HG03135 (cell line): ENCODE measurements at regions not wholly inside any gene's neighbourhood (a gene's known extent, or its start where the extent isn't known, plus 50 kb on each side); places are given as distances from the start of the nearest gene placed in this dataset.
A peak's percentile ranks its signal among the peaks of the same experiment; 100 is the strongest.
"Not testable (repeated sequence)": the region's sequence is repeated elsewhere in the genome, so short reads cannot be mapped to it uniquely, and the experiment has no call there.

ENCODE experiments used
- ATAC-seq: cut with Tn5 transposase; IDR thresholded peaks from one replicate; pipeline ENCODE4 v1.9.1; 2021; ENCODE audit warnings: mild to moderate bottlenecking, moderate library complexity; ENCODE audit not compliant: unreplicated experiment

DNA sequence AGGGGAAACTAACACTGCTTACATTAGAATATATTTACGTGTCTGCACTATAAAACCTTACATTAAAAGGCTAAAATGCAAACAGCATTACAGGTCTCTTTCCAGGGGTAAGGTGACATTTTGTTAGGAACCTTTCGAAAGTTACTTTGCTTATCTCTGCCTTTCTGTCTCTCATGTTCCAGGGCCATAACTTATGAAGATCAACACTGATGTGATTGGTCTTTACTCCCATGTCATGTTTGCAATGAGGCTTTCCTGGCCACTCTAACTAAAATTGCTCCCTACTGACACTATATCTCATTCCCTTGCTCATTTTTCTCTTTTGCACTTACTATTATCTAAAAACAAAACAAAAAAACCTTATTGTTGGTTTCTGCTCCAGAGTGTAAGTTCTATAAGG lies 119.0 kb downstream of the JRKL start:
- no peak for ATAC-seq

DNA sequence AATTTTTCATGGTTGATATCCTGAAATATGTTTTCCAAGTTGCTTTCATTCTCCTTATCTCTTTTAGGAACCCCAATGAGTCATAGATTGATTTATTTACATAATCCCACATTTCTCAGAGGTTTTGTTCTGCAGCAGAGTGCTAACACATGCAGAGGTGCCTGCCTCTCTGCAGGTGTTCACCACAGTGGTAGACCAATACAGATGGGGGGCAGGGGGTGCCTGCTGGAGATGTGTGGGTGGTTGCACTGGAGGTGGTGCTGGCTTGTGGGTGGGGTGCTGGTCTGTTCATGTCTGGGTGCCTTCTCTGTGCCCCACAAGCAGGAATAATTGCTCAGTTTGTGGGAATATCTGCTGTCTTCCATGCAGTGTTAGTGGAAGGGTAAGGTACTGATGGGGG lies 131.1 kb downstream of the JRKL start:
- ATAC-seq, result no peak

DNA sequence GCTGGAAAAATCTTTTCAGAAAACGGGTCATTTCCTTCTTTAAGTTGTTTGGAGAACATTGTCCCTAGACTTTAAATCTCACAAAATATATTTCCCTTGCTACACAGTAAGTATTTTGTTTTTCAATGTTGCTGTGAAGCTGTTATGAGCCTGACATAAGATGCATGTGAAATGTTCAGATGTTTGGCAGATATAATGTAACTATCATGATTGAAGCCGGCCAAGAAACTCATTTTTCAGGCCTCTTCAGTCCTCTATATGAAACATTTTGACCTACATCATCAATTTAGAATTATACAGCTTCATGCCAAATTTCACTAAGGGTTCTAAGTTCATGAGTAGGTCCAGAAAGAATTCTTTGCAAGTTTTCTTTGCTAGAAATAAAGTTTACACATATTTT lies 133.8 kb downstream of the JRKL start:
- no peak for ATAC-seq

DNA sequence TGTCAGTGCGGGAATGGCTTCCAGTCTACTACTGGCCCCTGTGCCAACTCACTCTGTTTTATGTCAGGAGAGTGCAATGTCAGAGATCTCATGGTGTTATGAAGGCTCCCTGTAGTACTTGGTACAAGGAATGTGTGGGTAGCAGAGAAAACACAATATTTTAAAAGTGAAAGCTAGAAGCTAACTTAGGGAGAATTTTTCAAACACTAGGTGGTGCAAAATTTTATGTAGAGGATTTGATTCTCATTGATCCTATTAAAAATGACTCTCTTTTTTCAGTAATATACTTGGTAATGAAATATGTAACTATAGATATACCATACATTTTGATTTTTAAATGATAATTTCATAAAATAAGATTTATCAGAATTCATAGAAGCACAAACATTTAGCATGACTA lies 134.7 kb downstream of the JRKL start:
- ATAC-seq, result no peak

DNA sequence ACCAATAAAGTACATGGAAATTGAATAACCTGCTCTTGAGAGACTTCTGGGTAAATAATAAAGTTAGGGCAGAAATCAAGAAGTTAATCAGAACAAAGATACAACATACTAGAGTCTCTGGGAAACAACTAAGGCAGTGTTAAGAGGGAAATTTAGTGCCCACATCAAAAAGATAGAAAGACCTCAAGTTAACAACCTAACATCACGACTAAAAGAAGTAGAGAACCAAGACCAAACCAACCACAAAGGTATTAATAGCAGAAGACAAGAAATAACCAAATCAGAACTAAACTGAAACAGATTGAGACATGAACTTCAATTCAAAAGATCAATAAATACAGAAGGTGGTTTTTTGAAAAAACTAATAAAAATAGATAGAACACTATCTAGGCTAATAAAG lies 140.7 kb downstream of the JRKL start:
- no peak for ATAC-seq

DNA sequence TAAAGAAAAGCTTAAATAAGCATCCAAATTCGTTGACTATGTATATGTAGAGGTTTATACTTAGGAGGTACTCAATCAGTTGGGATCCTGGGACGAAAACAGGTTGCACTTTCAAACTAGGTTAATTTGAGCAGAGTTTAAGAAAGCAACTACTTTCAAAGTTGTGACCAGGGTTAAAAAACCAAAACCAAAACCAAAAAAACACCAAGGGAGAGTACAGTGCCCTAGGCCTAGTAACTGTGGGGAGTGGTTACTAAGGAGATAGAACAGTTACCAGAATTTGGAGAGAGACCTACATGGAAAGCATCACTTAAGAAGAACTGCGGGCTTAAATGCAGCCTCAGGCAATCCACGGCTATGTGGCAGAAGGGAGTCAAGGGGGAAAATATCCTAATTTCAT lies 148.3 kb downstream of the JRKL start:
- ATAC-seq, result peak; percentile 60

- no peak for ATAC-seq
Measured at GRCh38 chr11:96538622-96539021, 148.8 kb downstream of the JRKL start.

DNA sequence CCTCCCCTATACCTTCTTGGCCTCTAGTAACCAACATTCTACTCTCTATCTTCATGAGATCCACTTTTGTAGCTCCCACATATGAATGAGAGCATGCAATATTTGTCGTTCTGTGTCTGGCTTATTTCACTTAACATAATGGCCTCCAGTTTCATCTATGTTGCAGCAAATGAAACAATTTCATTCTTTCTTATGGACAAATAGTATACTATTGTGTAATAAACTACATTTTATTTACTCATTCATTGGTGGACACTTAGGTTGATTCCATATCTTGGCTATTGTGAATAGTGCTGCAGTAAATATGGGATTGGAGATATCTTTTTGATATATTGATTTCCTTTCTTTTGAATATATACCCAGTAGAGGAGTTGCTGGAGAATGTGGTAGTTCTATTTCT lies 151.1 kb downstream of the JRKL start:
- ATAC-seq, result no peak

GRCh38 chr11:96543177-96543576 lies 153.4 kb downstream of the JRKL start:
- no peak for ATAC-seq

DNA sequence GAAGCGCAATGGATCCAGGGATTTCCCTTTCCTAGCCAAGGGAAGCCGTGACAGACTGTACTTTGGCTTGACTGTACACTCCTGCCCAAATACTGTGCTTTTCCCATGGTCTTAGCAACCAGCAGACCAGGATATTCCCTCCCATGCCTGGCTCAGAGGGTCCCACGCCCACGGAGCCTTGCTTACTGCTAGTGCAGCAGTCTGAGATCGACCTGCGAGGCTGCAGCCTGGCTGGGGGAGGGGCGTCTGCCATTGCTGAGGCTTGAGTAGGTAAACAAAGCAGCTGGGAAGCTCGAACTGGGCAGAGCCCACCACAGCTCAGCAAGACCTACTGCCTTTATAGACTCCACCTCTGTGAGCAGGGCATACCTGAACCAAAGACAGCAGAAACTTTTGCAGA lies 155.4 kb downstream of the JRKL start:
- not testable (repeated sequence) for ATAC-seq

DNA sequence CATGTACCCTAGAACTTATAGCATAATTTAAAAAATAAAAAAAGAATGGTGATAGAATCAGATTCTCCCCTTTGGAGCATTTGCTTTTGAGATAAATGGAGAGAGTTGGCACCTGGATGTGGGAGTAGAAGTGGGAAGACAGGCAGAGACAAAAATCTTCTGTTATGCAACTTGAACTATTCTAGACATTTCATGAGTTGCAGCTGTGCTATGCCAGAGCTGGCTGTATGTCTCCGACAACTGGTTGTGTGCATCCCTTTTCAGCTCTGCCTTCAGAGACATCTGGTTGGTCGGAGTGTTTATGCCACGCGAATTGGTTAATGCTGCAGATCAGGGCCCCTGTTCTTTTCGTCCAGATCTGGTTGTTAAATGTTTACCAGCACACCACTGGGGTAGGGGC lies 161.3 kb downstream of the JRKL start:
- ATAC-seq, result no peak

DNA sequence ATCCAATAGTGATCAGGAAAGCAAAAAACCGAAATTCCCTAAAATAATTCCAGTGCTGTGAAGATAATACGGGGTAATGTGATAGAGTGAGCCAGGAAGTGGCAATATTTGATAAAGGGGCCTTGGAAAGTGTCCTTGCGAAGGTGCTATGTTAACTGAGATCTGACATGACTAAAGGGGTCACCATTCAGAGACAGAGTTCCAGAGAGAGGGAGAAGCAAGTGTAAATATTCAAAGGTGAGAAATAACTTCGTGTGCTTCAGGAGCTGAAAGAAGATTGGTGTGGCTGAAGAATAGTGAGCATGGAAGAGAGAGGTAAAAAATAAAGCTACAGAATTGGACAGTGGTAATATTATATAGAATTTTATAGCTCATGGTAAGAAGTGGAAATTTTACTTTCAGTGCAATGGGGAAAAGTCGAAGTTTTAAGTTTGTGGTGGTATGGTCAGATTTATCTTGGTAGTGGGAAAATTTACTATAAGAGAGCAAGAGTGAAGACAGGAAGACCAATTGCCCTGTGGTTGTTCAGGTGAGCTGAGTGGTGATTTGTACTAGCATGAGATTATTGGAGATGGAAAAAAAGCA lies 164.5 kb downstream of the JRKL start:
- no peak for ATAC-seq

GRCh38 chr11:96555826-96556225 lies 166.0 kb downstream of the JRKL start:
- ATAC-seq, result not testable (repeated sequence)

- ATAC-seq, result not testable (repeated sequence)
Measured at GRCh38 chr11:96560727-96561126, 170.9 kb downstream of the JRKL start.

DNA sequence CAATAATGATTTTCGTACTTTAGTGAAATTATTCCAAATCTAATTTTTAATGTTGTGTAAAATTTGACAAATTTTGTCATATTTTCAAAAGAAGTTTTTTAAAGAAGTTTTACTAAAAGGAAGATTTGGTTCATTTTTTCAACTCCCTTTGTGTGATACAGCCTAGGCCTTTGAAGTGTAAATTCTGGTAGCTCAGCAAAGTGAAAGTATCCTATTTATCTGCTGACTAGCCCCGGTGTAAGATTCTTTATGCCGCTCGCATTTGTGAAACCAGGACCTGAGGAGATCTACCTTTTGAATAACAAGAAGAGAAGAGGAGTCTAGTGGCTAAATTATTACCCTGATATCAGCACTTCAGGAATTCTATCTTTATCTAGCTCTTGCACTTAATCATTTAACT lies 177.4 kb downstream of the JRKL start:
- ATAC-seq, result no peak

- no peak for ATAC-seq
Measured at GRCh38 chr11:96567667-96568066, 177.9 kb downstream of the JRKL start.

- no peak for ATAC-seq
Measured at GRCh38 chr11:96576383-96576782, 186.6 kb downstream of the JRKL start.

- no peak for ATAC-seq
Measured at GRCh38 chr11:96578379-96578778, 188.6 kb downstream of the JRKL start.

DNA sequence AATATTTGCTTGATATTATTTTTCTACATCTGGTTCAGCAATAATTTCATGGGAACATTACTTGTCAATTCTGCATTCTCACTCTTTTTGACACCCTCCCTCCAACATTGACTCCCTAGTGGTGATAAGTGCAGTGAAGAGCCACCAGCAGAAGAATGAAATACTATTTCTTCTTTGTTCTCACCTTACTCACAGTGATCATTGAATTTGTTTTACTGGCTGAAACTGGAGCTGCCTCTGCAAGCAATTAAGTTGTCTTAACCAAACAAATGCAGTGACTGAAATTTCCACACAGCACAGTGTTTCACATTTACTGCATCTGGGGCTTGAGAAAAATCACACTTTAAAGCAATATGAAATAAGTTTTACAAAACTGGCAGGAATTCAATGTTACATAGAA lies 189.8 kb downstream of the JRKL start:
- no peak for ATAC-seq

DNA sequence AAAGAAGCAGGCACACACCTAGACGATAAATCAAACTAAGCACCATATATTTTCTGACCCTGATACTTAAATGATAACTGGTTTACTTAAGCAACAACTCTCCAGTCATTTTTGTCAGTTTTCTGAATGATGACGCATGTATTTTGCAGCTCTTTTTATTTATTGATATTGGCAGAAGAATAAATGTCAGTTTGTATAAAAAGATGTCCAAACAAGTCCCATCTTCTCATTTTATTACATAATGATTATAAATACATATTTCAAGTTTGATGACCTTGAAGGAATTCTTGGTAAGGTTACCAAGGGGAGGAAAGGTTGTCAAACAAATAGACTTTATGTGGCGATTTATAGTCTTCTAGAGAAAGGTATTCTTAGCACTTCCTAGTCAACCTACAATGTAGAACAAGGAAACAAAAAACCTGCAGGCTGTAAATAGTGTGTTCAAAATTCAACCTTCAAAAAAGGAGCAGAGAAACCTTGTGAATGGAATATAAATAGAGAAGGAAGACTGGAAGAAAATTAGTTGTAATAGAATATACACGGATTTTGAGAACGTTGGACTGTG lies 190.7 kb downstream of the JRKL start:
- no peak for ATAC-seq

GRCh38 chr11:96585944-96586880 lies 196.4 kb downstream of the JRKL start:
- not testable (repeated sequence) for ATAC-seq

DNA sequence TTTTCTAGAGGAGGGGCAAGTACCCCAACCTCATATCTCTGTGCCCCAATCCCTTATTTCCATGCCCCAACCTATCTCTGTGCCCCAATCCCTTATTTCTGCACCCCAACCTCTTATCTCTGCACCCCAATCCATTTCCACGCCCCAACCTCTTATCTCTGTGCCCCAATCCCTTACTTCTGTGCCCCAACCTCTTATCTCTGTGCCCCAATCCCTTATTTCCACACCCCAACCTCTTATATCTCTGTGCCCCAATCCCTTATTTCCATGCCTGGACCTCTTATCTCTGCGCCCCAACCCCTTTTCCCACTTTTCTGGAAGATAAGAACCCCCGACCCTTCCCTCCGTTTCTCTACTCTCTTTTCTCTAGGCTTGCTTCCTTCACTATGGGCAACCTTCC lies 199.0 kb downstream of the JRKL start:
- not testable (repeated sequence) for ATAC-seq
